Activated CD8-positive, alpha-beta memory T cell treated with anti-CD3 and anti-CD28 coated beads for 48 hours (primary cell): ENCODE measurements at regions not wholly inside any gene's neighbourhood (a gene's known extent, or its start where the extent isn't known, plus 50 kb on each side); places are given as distances from the start of the nearest gene placed in this dataset.

Source experiments
- DNase-seq, 3 experiments: peaks; one replicate each; pipeline ENCODE4 v3.0.0-alpha.2; 2020; ENCODE audit warnings: low read depth in 2 of 3, low spot score in 2 of 3

DNA sequence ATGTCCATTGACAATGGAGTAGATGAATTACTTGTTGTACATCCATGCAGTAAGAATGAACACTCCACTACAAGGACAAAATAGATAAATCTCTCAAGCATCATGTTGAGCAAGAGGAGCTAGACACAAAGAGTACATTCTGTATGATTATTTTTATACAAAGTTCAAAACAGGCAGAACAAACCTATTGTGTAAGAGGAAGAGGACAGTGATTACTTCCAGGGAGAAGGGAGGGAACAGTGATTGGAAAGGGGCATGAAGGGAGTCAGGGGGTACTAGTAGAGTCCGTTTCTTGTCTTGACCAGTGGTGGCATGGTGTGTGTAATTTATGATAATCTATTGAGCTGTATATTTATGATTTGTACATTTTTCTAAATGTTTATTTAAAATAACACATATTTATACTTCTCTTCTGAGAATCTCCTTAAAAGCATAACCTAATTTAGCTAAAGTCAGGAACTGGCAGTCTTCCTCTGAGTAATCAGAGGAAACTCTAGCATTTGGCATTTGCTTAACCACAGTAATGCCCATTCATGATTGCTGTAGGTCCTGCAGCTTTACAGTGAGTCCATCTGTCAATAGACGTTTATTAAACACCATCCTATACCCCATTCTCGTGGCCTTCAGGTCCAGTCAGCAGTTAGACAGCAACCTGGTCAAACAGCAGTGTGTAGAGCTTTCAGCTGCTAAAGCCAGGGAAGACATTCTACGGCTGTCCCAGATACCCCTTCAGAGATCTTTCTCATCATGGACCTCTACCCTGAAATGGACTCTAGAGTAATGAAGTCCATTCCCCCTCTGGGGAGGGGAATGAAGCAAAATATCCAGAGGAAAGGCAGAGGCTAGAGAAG lies 114.1 kb upstream of the GALNT2 start:
- no peak for DNase-seq

GRCh38 chr1:229953736-229954326 lies 113.2 kb upstream of the GALNT2 start:
- DNase-seq, result no peak

- no peak for DNase-seq
These were observed 102.8 kb upstream of the GALNT2 start for GRCh38 chr1:229964281-229964680.

DNA sequence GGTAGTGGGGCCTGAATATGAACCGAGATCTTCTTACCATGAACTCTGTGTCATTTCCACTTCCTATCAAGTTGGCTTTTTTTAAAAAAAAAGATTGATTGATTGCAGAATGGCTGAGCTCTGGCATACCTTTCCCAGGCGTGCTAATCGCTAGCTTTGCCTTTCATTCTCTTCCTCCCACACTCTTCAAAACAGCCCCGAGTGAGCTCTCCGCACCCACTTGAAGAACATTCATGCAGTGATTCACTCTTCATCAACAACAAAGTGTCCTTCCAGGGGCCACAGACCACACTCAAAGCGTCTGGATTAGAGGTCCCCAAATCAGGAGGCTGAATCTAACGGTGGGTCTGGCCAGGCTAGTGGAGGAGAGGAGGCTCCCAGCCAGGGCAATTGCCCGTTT lies 96.3 kb upstream of the GALNT2 start:
- DNase-seq, result no peak

DNA sequence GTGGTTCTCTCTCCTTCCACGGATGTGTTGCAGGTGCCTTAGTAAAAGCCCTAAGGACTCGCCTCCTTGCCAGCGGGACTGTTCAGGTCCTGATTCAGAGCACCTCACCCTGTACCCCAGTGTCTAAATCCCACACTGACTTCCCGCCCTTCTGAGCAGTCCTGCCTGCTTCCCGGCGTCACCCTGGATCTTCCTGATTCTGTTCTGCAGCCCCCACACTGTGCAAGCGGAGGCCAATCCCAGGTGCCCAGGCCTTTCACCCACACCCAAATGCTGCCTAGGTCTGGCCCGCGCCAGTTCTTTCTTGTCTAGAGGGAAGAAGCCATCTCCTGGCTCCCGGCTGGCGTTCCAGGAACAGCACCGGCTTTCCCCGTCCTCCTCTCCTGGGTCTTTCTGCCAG lies 95.9 kb upstream of the GALNT2 start:
- DNase-seq, result no peak

- no peak for DNase-seq
These were observed 94.3 kb upstream of the GALNT2 start for GRCh38 chr1:229972600-229973296.

- DNase-seq, result no peak
These were observed 93.8 kb upstream of the GALNT2 start for GRCh38 chr1:229973297-229973612.

- DNase-seq, result no peak
These were observed 92.0 kb upstream of the GALNT2 start for GRCh38 chr1:229975047-229975446.

- no peak for DNase-seq
These were observed 87.0 kb upstream of the GALNT2 start for GRCh38 chr1:229980009-229980408.

DNA sequence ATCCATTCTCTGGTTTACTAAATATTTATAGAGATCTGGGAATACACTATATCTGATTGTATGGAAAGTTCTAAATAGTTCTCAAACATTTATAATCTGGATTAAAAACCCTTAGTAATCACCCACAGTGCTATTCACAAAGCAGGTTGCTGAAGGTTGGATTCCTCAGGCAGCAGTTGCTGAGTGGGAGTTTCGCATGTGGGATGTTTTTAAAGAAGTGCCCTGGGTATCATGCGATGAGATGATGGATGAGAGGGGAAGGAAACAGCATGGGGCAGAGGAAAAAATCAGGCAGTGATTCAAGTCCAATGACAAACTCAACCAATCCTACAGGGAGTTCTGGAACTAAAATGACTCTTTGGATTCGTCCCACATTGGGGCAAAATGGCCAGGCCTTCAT lies 85.3 kb upstream of the GALNT2 start:
- DNase-seq, result no peak

- DNase-seq, result no peak
These were observed 82.6 kb upstream of the GALNT2 start for GRCh38 chr1:229984310-229984991.

GRCh38 chr1:229984992-229985612 lies 81.9 kb upstream of the GALNT2 start:
- no peak for DNase-seq

- no peak for DNase-seq
These were observed 81.4 kb upstream of the GALNT2 start for GRCh38 chr1:229985613-229986010.

GRCh38 chr1:229986737-229987337 lies 80.2 kb upstream of the GALNT2 start:
- DNase-seq, result no peak

GRCh38 chr1:229987953-229988352 lies 79.1 kb upstream of the GALNT2 start:
- DNase-seq, result no peak

- no peak for DNase-seq
These were observed 78.5 kb upstream of the GALNT2 start for GRCh38 chr1:229988534-229988933.

DNA sequence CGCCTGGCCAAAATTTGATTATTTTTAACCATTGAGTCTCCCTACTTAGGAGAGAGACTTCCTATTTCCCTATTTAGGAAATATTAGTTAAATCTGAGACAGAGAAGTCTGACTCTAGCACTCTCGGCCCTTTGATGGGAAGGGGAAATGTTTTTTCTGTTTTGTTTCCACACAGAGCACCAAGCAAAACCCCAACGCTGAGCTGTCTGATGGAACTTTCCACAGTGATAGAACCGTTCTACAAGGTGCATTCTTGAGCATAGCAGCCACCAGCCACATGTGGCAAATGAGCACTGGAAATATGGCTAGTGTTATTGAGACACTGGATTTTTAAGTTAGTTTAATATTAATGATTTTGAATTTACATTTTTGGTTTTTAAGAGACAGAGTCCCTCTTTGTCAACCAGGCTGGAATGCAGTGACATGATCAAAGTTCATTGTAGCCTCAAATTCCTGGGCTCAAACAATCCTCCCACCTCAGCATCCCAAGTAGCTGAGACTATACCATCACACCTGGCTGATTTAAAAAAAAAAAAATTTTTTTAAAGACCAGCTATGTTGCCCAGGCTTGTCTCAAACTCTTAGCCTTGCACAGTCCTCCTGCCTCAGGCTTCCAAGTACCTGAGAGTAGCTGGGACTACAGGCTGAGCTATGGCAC lies 77.3 kb upstream of the GALNT2 start:
- no peak for DNase-seq

- no peak for DNase-seq
These were observed 76.7 kb upstream of the GALNT2 start for GRCh38 chr1:229990326-229990725.

- no peak for DNase-seq
These were observed 75.9 kb upstream of the GALNT2 start for GRCh38 chr1:229991104-229991513.

- no peak for DNase-seq
These were observed 75.2 kb upstream of the GALNT2 start for GRCh38 chr1:229991724-229992333.
